ENCODE measurements at regions not wholly inside any gene's neighbourhood (a gene's known extent, or its start where the extent isn't known, plus 50 kb on each side); places are given as distances from the start of the nearest gene placed in this dataset.
A peak's percentile ranks its signal among the peaks of the same experiment; 100 is the strongest.
"Not testable (repeated sequence)": the region's sequence is repeated elsewhere in the genome, so short reads cannot be mapped to it uniquely, and the experiment has no call there.

DNA sequence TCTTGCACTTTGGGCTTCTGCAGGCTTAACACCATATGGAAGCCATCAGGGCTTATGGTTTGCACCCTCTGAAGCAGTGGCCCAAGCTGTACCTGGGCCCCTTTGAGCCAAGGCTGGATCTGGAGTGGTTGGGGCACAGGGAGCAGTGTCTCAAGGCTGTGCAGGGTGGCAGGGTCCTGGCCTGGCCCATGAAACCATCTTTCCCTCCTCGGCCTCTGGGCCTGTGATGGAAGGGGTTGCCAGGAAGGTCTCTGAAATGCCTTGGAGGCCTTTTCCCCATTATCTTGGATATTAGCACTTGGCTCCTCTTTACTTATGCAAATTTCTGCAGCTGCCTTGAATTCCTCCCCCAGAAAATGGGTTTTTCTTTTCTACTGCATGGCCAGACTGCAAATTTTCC lies 134.7 kb upstream of the USP9X start:
- no peak for DNase-seq (ENCODE audit: low read depth)

DNA sequence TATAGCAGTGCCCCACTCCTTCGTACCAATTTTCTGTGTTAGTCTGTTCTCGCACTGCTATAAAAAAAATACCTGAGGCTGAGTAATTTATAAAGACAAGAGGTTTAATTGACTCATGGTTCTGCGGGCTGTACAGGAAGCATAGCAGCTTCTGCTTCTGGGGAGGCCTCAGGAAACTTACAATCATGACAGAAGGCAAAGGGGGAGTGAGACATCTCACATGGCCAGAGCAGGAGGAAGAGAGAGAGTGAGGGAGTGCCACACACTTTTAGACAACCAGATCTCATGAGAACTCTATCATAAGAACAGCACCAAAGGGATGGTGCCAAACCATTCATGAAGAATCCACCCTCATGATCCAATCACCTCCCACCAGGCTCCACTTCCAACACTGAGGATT lies 133.8 kb upstream of the USP9X start:
- not testable (repeated sequence) for DNase-seq (ENCODE audit: low read depth)

DNA sequence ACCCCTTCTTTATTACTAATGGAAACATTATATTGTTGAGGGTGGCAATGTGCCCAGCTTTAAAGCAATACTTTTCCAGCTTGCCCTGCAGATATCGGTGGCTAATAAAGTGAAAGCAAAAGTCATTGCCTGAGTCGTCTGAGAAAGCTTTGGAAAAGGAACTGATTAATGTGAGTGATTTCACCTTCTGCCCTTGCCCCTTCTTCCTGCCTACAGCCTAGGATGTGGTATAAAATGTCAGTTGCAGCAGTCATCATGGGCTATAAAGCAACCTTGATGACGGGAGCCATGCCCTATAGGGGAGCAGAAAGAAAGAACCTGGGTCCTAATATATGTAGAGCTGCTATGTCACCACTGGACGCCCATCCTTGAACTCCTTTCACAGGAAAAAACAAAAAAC lies 132.4 kb upstream of the USP9X start:
- DNase-seq (ENCODE audit: low read depth): peak; percentile 20

DNA sequence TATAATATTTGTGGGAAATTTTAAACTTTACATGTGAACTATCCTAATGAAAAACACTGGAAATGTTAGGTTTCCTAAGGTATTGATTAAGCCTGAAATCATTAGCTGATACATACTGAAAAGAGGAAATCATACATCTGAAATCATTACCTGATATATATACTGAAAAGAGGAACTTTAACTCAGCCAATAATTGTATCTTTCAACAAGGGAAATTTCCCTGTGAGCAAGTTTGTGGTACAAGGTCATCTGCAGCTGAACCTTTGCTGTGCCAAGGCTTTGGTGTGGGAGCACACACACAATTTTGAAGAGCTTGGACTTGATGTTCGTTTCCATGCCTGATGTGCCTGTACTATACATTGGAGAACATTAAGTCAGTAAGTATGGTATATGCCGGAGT lies 131.9 kb upstream of the USP9X start:
- DNase-seq (ENCODE audit: low read depth): no peak

DNA sequence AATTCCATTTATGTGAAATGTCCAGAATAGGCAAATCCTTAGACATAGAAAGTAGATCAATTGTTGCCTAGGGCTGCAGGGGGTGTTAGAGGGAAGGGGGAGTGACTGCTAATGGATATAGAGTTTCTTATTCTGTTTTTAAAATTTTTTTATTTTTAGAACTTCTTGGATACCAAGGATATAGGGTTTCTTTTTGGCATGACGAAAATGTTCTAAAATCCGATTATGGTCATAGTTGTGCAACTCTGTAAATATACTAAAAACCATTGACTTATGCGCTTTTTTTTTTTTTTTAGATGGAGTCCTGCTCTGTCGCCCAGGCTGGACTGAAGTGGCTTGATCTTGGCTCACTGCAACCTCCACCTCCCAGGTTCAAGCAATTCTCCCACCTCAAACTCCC lies 125.2 kb upstream of the USP9X start:
- peak; percentile 20 for DNase-seq (ENCODE audit: low read depth)

DNA sequence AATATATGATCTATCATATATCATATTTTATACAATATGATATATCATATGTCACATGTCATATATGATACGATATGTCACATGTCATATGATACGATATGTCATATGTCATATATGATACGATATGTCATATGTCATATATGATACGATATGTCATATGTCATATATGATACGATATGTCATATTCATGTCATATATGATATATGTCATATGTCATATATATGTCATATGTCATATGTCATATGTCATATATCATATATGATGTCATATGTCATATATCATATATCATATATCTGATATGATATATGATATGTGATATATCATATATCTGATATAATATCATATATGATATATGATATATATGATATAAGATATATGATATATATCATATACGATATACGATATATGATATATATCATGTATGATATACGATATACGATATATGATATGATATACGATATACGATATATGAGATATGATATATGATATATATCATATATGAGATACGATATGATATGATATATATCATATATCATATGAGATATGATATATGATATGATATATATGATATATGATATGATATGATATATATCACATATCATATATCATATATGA lies 122.3 kb upstream of the USP9X start:
- DNase-seq (ENCODE audit: low read depth): no peak

DNA sequence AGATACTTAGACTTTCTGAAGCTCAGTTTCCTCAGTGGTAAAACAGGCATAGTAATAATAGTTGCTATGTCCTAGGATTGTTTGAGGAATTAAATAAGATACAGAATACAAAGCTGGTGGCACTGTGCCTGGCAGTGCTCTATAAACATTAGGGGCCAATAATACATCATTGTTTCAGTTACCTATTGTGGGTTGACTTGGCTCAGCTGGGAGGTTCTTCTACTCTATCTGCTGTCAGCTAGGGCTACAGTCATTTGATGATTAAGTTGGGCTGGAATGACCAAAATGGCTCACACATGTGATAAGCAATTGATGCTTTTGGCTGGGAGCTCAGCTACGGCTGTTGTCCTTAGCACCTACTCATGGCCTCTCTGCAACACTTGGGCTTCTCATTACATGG lies 121.2 kb upstream of the USP9X start:
- DNase-seq (ENCODE audit: low read depth): no peak

DNA sequence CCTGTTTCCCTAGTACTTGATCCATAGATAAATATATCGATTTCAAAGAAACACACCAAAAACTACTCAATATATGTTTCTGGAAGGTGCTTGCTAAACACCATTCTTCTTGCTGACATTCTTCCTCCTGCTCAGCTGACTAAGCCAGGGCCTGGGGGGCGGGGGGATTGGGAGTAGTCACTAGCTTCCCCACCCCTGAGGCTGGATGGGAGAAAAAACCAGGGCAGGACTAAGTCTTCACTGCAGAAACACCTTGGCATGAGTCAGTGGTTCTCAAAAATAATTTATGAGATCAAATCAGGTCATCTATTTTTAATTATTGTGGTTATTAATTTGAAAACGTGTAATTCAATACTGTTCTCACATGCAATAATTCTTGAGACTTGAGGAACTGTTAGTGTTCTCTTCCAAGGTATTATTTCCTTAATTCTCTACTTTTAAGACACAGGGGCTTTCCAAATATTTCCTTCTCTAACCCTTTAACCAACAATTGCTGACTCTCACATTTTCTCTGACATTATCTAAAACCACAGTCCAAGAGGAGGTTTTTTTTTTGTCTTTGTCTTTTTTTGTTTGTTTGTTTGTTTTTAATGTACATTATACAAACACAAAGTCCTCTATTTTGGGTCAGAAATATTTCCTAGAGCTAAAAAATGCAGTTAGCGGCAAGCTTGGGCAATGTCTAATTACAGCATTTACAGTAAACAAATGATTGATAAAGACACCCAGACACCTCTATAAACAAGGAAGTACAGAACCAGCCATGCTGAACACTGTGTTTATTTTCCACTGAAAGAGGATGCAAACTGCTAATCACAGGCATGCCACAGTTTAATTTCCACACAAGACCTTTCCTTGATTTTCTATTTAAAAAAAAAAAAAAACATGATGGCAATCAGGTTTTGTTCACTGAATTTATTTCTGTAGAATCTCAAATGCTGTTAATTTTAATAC lies 120.3 kb upstream of the USP9X start:
- DNase-seq (ENCODE audit: low read depth): no peak

DNA sequence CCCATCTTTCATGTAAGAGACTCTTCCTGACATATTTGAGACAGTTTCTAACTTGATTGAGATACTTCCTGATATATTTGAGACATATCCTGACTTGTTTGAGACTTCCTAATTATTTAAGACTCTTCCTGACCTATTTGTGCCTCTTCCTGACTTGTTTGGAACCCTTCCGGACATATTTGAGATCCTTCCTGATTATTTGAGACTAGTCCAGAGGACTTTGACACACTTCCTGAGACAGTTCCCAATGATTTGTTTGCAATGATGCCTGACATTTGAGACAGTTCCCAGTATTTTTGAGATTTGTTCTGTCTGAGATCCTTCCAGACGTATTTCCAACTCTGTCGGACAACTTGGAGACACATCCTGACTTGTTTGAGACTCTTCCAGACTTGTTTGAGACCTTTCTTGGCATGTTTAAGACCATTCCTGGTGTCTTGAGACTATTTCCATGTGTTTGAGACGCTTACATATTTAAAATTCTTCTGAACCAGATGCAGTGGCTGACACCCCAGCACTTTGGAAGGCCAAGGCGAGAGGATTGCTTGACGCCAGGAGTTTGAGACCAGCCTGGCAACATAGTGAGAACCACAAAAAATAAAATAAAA lies 118.9 kb upstream of the USP9X start:
- no peak for DNase-seq (ENCODE audit: low read depth)

GRCh38 chrX:40968180-40968579 lies 117.1 kb upstream of the USP9X start:
- DNase-seq (ENCODE audit: low read depth): no peak

GRCh38 chrX:40971736-40972135 lies 113.5 kb upstream of the USP9X start:
- no peak for DNase-seq (ENCODE audit: low read depth)

DNA sequence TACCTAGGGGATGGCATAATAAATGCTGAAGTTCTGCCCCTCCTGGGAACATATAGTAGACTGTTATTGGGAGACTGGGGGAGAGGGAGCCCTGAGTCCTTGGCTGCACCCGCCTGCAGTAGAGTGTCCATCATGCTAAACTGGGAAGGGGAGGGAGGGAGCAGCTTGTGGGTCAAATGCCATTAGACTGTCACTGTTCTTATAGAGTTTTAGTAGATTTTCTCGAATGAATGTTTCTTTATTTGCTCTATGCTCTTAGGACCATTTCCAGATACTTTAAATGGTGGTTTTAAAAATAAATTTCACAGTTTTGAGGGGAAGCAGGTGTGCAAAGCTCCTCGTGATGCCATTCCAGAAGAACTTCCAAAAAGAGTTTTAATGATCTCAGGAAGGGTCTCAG lies 111.6 kb upstream of the USP9X start:
- no peak for DNase-seq (ENCODE audit: low read depth)

GRCh38 chrX:40975951-40976350 lies 109.3 kb upstream of the USP9X start:
- DNase-seq (ENCODE audit: low read depth): no peak

DNA sequence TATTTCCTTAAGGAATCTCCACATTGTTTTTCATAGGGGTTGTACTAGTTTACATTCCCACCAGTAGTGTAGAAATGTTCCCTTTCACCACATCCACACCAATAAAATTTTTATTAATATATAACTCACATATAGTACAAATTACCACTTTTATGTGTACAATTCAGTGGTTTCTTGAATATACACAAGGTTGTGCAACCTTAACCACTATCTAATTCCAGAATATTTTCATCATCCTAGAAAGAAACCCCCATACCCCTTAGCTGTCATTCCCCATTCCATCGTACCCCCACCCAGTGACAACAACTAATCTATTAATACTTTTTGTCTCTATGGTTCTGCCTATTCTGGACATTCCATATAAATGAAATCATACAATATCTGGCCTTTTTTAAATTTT lies 108.3 kb upstream of the USP9X start:
- DNase-seq (ENCODE audit: low read depth): no peak

DNA sequence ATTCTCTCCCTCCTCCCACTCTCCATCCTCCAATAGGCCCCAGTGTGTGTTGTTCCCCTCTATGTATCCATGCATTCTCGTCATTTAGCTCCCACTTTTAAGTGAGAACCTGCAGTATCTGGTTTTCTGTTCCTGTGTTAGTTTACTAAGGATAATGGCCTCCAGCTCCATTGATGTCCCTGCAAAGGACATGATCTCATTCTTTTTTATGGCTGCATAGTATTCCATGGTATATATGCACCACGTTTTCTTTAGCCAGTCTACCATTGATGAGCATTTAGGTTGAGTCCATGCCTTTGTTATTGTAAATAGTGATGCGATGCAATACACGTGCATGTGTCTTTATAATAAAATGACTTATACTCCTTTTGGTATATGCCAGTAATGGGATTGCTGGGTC lies 100.3 kb upstream of the USP9X start:
- no peak for DNase-seq (ENCODE audit: low read depth)

- DNase-seq (ENCODE audit: low read depth): no peak
Measured at GRCh38 chrX:40987413-40987812, 97.8 kb upstream of the USP9X start.

GRCh38 chrX:40988100-40988499 lies 97.1 kb upstream of the USP9X start:
- DNase-seq (ENCODE audit: low read depth): no peak

GRCh38 chrX:40993395-40993794 lies 91.8 kb upstream of the USP9X start:
- DNase-seq (ENCODE audit: low read depth): not testable (repeated sequence)

- DNase-seq (ENCODE audit: low read depth): peak; percentile 70
Measured at GRCh38 chrX:40996886-40997530, 88.2 kb upstream of the USP9X start.

DNA sequence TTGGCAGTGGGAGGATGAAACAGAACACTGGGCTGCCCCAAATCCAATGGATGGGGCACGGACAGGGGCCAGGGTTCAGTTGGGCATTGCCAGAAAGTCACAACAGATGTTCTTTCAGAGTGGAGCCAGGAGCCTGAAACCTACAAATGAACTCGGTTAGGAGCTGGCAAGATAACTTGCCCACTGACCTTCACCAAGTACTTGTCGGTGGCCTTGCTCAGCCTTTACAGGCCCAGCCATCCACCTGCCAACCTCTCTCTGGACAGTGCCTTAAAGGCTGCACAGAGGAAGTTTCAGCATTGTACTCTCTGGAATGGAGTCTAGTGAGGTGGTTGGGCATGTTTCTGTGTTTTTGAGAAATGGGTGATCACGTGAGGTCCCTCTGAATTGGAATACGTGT lies 87.1 kb upstream of the USP9X start:
- DNase-seq (ENCODE audit: low read depth): no peak

- DNase-seq (ENCODE audit: low read depth): no peak
Measured at GRCh38 chrX:41001327-41001726, 83.9 kb upstream of the USP9X start.

DNA sequence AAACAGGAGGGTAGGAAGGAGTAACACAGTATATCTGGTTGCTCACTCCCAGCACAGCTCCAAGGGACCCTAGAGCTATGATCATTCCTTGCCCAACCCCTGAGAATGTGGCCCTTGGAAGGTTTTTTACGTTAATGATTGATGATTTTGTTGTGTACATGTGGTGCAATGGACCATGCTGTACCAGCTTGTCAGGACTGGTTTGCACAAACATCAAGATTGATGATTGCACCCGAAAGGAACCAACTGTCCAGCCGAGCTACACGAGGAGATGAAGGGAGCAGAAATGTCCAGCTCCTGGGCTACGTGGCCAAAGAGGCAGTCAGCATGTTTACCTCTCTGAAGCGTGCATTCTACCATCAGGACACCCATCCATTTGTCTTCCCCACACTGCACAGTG lies 83.2 kb upstream of the USP9X start:
- no peak for DNase-seq (ENCODE audit: low read depth)
